Dendritic cell treated with granulocyte-macrophage colony-stimulating factor and Interleukin-4, amounts not matched to agents 40 ng/mL and 50 ng/mL, for 4 days (primary cell): ENCODE measurements at regions not wholly inside any gene's neighbourhood (a gene's known extent, or its start where the extent isn't known, plus 50 kb on each side); places are given as distances from the start of the nearest gene placed in this dataset.
"Not testable (repeated sequence)": the region's sequence is repeated elsewhere in the genome, so short reads cannot be mapped to it uniquely, and the experiment has no call there.

Experiments used
- H3K27ac Mint-ChIP-seq: one replicate; pipeline ENCODE4 v1.8.0; 2022; ENCODE audit warnings: mild to moderate bottlenecking, mixed read lengths
- H3K27me3 Mint-ChIP-seq: one replicate; pipeline ENCODE4 v1.8.0; 2022; ENCODE audit warnings: mild to moderate bottlenecking, mixed read lengths
- H3K36me3 Mint-ChIP-seq: one replicate; pipeline ENCODE4 v1.8.0; 2022; ENCODE audit warnings: low read depth, mixed read lengths
- H3K4me1 Mint-ChIP-seq: one replicate; pipeline ENCODE4 v1.8.0; 2022; ENCODE audit warnings: low read depth, mixed read lengths
- H3K4me3 Mint-ChIP-seq: one replicate; pipeline ENCODE4 v1.8.0; 2022; ENCODE audit warnings: mild to moderate bottlenecking, moderate library complexity, mixed read lengths
- H3K9me3 Mint-ChIP-seq: one replicate; pipeline ENCODE4 v1.8.0; 2022; ENCODE audit warnings: mixed read lengths
- intact Hi-C: fragments of 100-400 bp; cut with micrococcal nuclease; formaldehyde crosslinking; loops from one replicate; pipeline ENCODE4 v1.15.0; 2022

GRCh38 chr3:178112552-178112951, 423.7 kb upstream of the KCNMB2 start:
- H3K36me3 Mint-ChIP-seq, H3K27ac Mint-ChIP-seq, H3K4me3 Mint-ChIP-seq, H3K27me3 Mint-ChIP-seq, H3K4me1 Mint-ChIP-seq, intact Hi-C loops, H3K9me3 Mint-ChIP-seq: not testable (repeated sequence)

GRCh38 chr3:178117641-178118040, 418.6 kb upstream of the KCNMB2 start:
- Mint-ChIP-seq H3K36me3 (no peaks in the 10 kb centered on the region), H3K9me3 (peaks cover 18% of the 10 kb centered on the region), H3K4me1 (no peaks in the 10 kb centered on the region), H3K27me3 (no peaks in the 10 kb centered on the region), H3K27ac (no peak overlapping the region), H3K4me3 (no peak overlapping the region)
- intact Hi-C loops, result no loop called here

GRCh38 chr3:178119608-178120295, 416.5 kb upstream of the KCNMB2 start:
- not testable (repeated sequence) for H3K27ac Mint-ChIP-seq, H3K36me3 Mint-ChIP-seq
- peaks cover 18% of the 10 kb centered on the region for H3K9me3 Mint-ChIP-seq

GRCh38 chr3:178120367-178120766, 415.9 kb upstream of the KCNMB2 start:
- no peak overlapping the region for H3K4me3 Mint-ChIP-seq
- peaks cover 18% of the 10 kb centered on the region for H3K9me3 Mint-ChIP-seq
- intact Hi-C loops, result no loop called here
- H3K27me3 Mint-ChIP-seq, result no peaks in the 10 kb centered on the region
- H3K4me1 Mint-ChIP-seq, result no peaks in the 10 kb centered on the region
- H3K27ac Mint-ChIP-seq, result no peak overlapping the region
- no peaks in the 10 kb centered on the region for H3K36me3 Mint-ChIP-seq

More at GRCh38 chr3:178119608-178120295, 416.5 kb upstream of the KCNMB2 start:
- H3K27me3 Mint-ChIP-seq, H3K4me1 Mint-ChIP-seq, intact Hi-C loops, H3K4me3 Mint-ChIP-seq: not testable (repeated sequence)

GRCh38 chr3:178126686-178127085, 409.6 kb upstream of the KCNMB2 start:
- no peaks in the 10 kb centered on the region for H3K4me1 Mint-ChIP-seq
- H3K27me3 Mint-ChIP-seq, result no peaks in the 10 kb centered on the region
- H3K9me3 Mint-ChIP-seq, result no peaks in the 10 kb centered on the region
- intact Hi-C loops, result no loop called here
- H3K4me3 Mint-ChIP-seq, result no peak overlapping the region
- no peaks in the 10 kb centered on the region for H3K36me3 Mint-ChIP-seq
- H3K27ac Mint-ChIP-seq, result no peak overlapping the region

- intact Hi-C loops, result no loop called here
- H3K36me3 Mint-ChIP-seq, result no peaks in the 10 kb centered on the region
- H3K4me3 Mint-ChIP-seq, result no peak overlapping the region
- no peaks in the 10 kb centered on the region for H3K4me1 Mint-ChIP-seq
- no peaks in the 10 kb centered on the region for H3K27me3 Mint-ChIP-seq
- H3K9me3 Mint-ChIP-seq, result no peaks in the 10 kb centered on the region
- no peak overlapping the region for H3K27ac Mint-ChIP-seq
Measured at GRCh38 chr3:178127221-178127620, 409.0 kb upstream of the KCNMB2 start.

- intact Hi-C loops, result no loop called here
- no peak overlapping the region for H3K4me3 Mint-ChIP-seq
- H3K36me3 Mint-ChIP-seq, result no peaks in the 10 kb centered on the region
- no peaks in the 10 kb centered on the region for H3K4me1 Mint-ChIP-seq
- no peak overlapping the region for H3K27ac Mint-ChIP-seq
- no peaks in the 10 kb centered on the region for H3K27me3 Mint-ChIP-seq
- H3K9me3 Mint-ChIP-seq, result no peaks in the 10 kb centered on the region
Measured at GRCh38 chr3:178129109-178129508, 407.1 kb upstream of the KCNMB2 start.

GRCh38 chr3:178131801-178132200, 404.4 kb upstream of the KCNMB2 start:
- Mint-ChIP-seq H3K4me3 (no peak overlapping the region), H3K36me3 (no peaks in the 10 kb centered on the region), H3K27me3 (no peaks in the 10 kb centered on the region), H3K4me1 (no peaks in the 10 kb centered on the region), H3K27ac (no peak overlapping the region), H3K9me3 (peaks cover 10% of the 10 kb centered on the region)
- intact Hi-C loops, result no loop called here

- intact Hi-C loops, result no loop called here
- H3K27me3 Mint-ChIP-seq, result no peaks in the 10 kb centered on the region
- H3K36me3 Mint-ChIP-seq, result no peaks in the 10 kb centered on the region
- H3K9me3 Mint-ChIP-seq, result peaks cover 22% of the 10 kb centered on the region
- H3K4me3 Mint-ChIP-seq, result no peak overlapping the region
- no peaks in the 10 kb centered on the region for H3K4me1 Mint-ChIP-seq
- no peak overlapping the region for H3K27ac Mint-ChIP-seq
Measured at GRCh38 chr3:178137206-178137605, 399.0 kb upstream of the KCNMB2 start.

GRCh38 chr3:178137831-178138230, 398.4 kb upstream of the KCNMB2 start:
- Mint-ChIP-seq H3K36me3 (no peaks in the 10 kb centered on the region), H3K9me3 (peaks cover 23% of the 10 kb centered on the region), H3K4me1 (no peaks in the 10 kb centered on the region), H3K27me3 (no peaks in the 10 kb centered on the region), H3K27ac (no peak overlapping the region), H3K4me3 (no peak overlapping the region)
- intact Hi-C loops, result no loop called here

GRCh38 chr3:178139116-178139515, 397.1 kb upstream of the KCNMB2 start:
- no peak overlapping the region for H3K27ac Mint-ChIP-seq
- H3K4me3 Mint-ChIP-seq, result no peak overlapping the region
- peaks cover 23% of the 10 kb centered on the region for H3K9me3 Mint-ChIP-seq
- H3K4me1 Mint-ChIP-seq, result no peaks in the 10 kb centered on the region
- H3K36me3 Mint-ChIP-seq, result no peaks in the 10 kb centered on the region
- intact Hi-C loops, result no loop called here
- no peaks in the 10 kb centered on the region for H3K27me3 Mint-ChIP-seq

- Mint-ChIP-seq H3K9me3 (peaks cover 13% of the 10 kb centered on the region), H3K27ac (no peak overlapping the region), H3K36me3 (no peaks in the 10 kb centered on the region), H3K27me3 (no peaks in the 10 kb centered on the region), H3K4me3 (no peak overlapping the region), H3K4me1 (no peaks in the 10 kb centered on the region)
- intact Hi-C loops, result no loop called here
Measured at GRCh38 chr3:178140531-178141304, 395.5 kb upstream of the KCNMB2 start.

GRCh38 chr3:178141305-178141684, 394.9 kb upstream of the KCNMB2 start:
- intact Hi-C loops, H3K4me3 Mint-ChIP-seq, H3K27me3 Mint-ChIP-seq, H3K4me1 Mint-ChIP-seq, H3K27ac Mint-ChIP-seq, H3K36me3 Mint-ChIP-seq: not testable (repeated sequence)
- peaks cover 13% of the 10 kb centered on the region for H3K9me3 Mint-ChIP-seq

GRCh38 chr3:178146406-178146831, 389.8 kb upstream of the KCNMB2 start:
- Mint-ChIP-seq H3K27ac (no peak overlapping the region), H3K36me3 (no peaks in the 10 kb centered on the region), H3K4me3 (no peak overlapping the region), H3K9me3 (peaks cover 9% of the 10 kb centered on the region), H3K4me1 (peaks cover 9% of the 10 kb centered on the region), H3K27me3 (no peaks in the 10 kb centered on the region)
- intact Hi-C loops, result no loop called here

- no peak overlapping the region for H3K27ac Mint-ChIP-seq
- no peak overlapping the region for H3K4me3 Mint-ChIP-seq
- H3K4me1 Mint-ChIP-seq, result peaks cover 9% of the 10 kb centered on the region
- no peaks in the 10 kb centered on the region for H3K36me3 Mint-ChIP-seq
- H3K27me3 Mint-ChIP-seq, result no peaks in the 10 kb centered on the region
- peaks cover 3% of the 10 kb centered on the region for H3K9me3 Mint-ChIP-seq
- intact Hi-C loops, result no loop called here
Measured at GRCh38 chr3:178147001-178147400, 389.2 kb upstream of the KCNMB2 start.
